ENCODE measurements at regions not wholly inside any gene's neighbourhood (a gene's known extent, or its start where the extent isn't known, plus 50 kb on each side); places are given as distances from the start of the nearest gene placed in this dataset.

DNA sequence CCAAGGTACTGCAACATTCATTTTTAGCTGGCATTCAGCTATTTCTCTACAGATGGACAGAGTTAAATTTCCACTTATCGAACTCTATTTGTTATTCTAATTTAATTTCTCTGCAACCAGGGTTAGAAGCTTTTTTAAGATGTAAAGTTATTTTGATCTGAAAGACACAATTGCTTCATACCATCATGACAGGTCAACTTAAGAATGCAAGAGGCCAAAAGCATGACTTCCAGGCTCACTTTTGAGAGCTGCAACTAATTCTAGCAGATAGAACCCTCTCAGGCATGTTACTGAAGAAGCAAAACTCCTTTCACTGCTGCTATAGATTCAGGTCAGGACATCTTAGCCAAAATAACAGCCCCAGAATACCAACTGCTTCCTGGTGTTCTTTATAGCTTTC lies 86.5 kb upstream of the GALNT18 start:
- no peaks in the 10 kb centered on the region for H3K9me1 ChIP-seq (replicated peaks; ENCODE audit: control insufficient read depth, extremely low read depth, insufficient read depth, low read length)
- H3K4me1 ChIP-seq (ENCODE audit: control insufficient read depth, extremely low read depth, insufficient read depth, low read length) = no peaks in the 10 kb centered on the region
- H3K27me3 ChIP-seq (ENCODE audit: control insufficient read depth in 2 of 2, insufficient read depth in 2 of 2, low read length in 2 of 2) = peaks cover 1 to 4% of the 10 kb centered on the region in 2 experiments
- TF ChIP-seq MYC (IDR thresholded peaks at IDR 0.05; ENCODE audit: low read depth, low read length) = no peak
- no peak for TF ChIP-seq JUN (IDR thresholded peaks at IDR 0.05; ENCODE audit: borderline replicate concordance, insufficient read depth, insufficient read length, low read depth)
- no peak for TF ChIP-seq POLR2AphosphoS5 (IDR thresholded peaks at IDR 0.05; ENCODE audit: insufficient read depth, low read depth, low read length)
- no peak for TF ChIP-seq FOS (IDR thresholded peaks at IDR 0.05; ENCODE audit: borderline replicate concordance, insufficient read depth, low read length)
- TF ChIP-seq, protein P1, sequence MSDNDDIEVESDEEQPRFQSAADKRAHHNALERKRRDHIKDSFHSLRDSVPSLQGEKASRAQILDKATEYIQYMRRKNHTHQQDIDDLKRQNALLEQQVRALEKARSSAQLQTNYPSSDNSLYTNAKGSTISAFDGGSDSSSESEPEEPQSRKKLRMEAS (IDR thresholded peaks at IDR 0.05; ENCODE audit: insufficient read depth, insufficient read length) = no peak
- no peak for TF ChIP-seq EZH2 (IDR thresholded peaks at IDR 0.05; ENCODE audit: borderline replicate concordance, low read depth, low read length, severe bottlenecking)
- BruUV-seq (replicated peaks) = no TSS peak
- CTCF ChIA-PET = interaction anchor here (1.2 kb wide), 1 partner anchor 9 kb away, joined by 3 read pairs; no protein-coding TSS in a partner anchor
- H3K9me3 ChIP-seq (replicated peaks; ENCODE audit: control insufficient read depth, insufficient read depth, low read length) = no peaks in the 10 kb centered on the region
- POLR2A ChIA-PET = no interaction called here
- no peak overlapping the region for H3K4me3 ChIP-seq (replicated peaks in 1 of 3; ENCODE audit: insufficient read depth in 1 of 3, low read depth in 1 of 3, low read length in 3 of 3)
- FAIRE-seq (no peak), DNase-seq (ENCODE audit: low read depth, low spot score) (no peak)
- no peaks in the 10 kb centered on the region for H4K20me1 ChIP-seq (replicated peaks; ENCODE audit: control insufficient read depth, extremely low read depth, insufficient read depth, low read length)
- no peak overlapping the region for H3K27ac ChIP-seq (ENCODE audit: insufficient read depth, low read depth, low read length)
- no peak overlapping the region for H3K4me2 ChIP-seq (ENCODE audit: insufficient read depth, low read length)
- H3K79me2 ChIP-seq (ENCODE audit: control insufficient read depth, insufficient read depth, low read length) = no peaks in the 10 kb centered on the region
- H3K36me3 ChIP-seq (ENCODE audit: control insufficient read depth in 2 of 2, extremely low read depth in 1 of 2, insufficient read depth in 2 of 2, low read length in 2 of 2) = no peaks in the 10 kb centered on the region
- no peak overlapping the region for H2AFZ ChIP-seq (ENCODE audit: low read depth, low read length)
- H3K9ac ChIP-seq (replicated peaks; ENCODE audit: extremely low read depth, insufficient read depth, low read length) = no peak overlapping the region
- intact Hi-C loops (cut with micrococcal nuclease) (no loop called here), dilution Hi-C loops (cut with MboI; ENCODE audit: extremely low pct_ligation_motif_present, low sequenced_read_pairs) (no loop called here)

DNA sequence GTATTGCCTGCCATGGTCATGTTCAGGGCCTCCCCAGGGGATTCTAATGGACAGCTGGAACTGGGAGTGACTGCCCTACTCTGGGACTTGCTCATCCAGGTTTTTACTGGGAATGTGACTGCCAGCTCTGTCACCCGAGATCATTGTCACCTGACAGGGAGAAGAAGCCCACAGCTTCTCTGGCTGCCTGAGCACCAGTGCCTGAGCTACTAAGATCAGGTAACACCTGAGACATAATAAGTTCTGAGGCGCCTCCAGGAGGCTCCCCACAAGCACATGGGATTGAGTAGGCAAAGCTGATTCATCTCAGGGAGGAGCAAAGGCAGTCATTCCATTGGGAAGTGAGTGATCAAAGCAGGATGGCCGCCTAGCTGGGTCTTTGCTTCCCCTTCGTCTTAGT lies 84.2 kb upstream of the GALNT18 start:
- DNase-seq (ENCODE audit: low read depth, low spot score) (no peak), FAIRE-seq (no peak)
- H3K4me1 ChIP-seq (ENCODE audit: control insufficient read depth, extremely low read depth, insufficient read depth, low read length) = no peaks in the 10 kb centered on the region
- TF ChIP-seq POLR2A (IDR thresholded peaks at IDR 0.05; ENCODE audit: low read depth, low read length) (no peak), JUN (IDR thresholded peaks at IDR 0.05; ENCODE audit: borderline replicate concordance, insufficient read depth, insufficient read length, low read depth) (no peak), FOS (IDR thresholded peaks at IDR 0.05; ENCODE audit: borderline replicate concordance, insufficient read depth, low read length) (no peak), POLR2AphosphoS5 (IDR thresholded peaks at IDR 0.05; ENCODE audit: insufficient read depth, low read depth, low read length) (no peak), MYC (IDR thresholded peaks at IDR 0.05; ENCODE audit: low read depth, low read length) (no peak), EZH2 (IDR thresholded peaks at IDR 0.05; ENCODE audit: borderline replicate concordance, low read depth, low read length, severe bottlenecking) (no peak), GATA2 (IDR thresholded peaks at IDR 0.05; ENCODE audit: insufficient read depth, insufficient read length, low read depth, low read length) (no peak)
- TF ChIP-seq, protein P2, sequence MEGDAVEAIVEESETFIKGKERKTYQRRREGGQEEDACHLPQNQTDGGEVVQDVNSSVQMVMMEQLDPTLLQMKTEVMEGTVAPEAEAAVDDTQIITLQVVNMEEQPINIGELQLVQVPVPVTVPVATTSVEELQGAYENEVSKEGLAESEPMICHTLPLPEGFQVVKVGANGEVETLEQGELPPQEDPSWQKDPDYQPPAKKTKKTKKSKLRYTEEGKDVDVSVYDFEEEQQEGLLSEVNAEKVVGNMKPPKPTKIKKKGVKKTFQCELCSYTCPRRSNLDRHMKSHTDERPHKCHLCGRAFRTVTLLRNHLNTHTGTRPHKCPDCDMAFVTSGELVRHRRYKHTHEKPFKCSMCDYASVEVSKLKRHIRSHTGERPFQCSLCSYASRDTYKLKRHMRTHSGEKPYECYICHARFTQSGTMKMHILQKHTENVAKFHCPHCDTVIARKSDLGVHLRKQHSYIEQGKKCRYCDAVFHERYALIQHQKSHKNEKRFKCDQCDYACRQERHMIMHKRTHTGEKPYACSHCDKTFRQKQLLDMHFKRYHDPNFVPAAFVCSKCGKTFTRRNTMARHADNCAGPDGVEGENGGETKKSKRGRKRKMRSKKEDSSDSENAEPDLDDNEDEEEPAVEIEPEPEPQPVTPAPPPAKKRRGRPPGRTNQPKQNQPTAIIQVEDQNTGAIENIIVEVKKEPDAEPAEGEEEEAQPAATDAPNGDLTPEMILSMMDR (IDR thresholded peaks at IDR 0.05; ENCODE audit: extremely low read depth in 1 of 2, insufficient read depth in 1 of 2, low read depth in 1 of 2, low read length in 2 of 2) = no peak
- TF ChIP-seq, protein P1 (IDR thresholded peaks at IDR 0.05; ENCODE audit: insufficient read depth, insufficient read length) = no peak
- no peak overlapping the region for H3K27ac ChIP-seq (ENCODE audit: insufficient read depth, low read depth, low read length)
- peaks cover 1 to 4% of the 10 kb centered on the region in 2 experiments for H3K27me3 ChIP-seq (ENCODE audit: control insufficient read depth in 2 of 2, insufficient read depth in 2 of 2, low read length in 2 of 2)
- no peak overlapping the region for H3K4me2 ChIP-seq (ENCODE audit: insufficient read depth, low read length)
- ChIA-PET CTCF (no interaction called here), POLR2A (no interaction called here)
- H3K4me3 ChIP-seq (replicated peaks in 1 of 3; ENCODE audit: insufficient read depth in 1 of 3, low read depth in 1 of 3, low read length in 3 of 3) = no peak overlapping the region
- intact Hi-C loops (cut with micrococcal nuclease) (no loop called here), dilution Hi-C loops (cut with MboI; ENCODE audit: extremely low pct_ligation_motif_present, low sequenced_read_pairs) (no loop called here)
- no peaks in the 10 kb centered on the region for H3K79me2 ChIP-seq (ENCODE audit: control insufficient read depth, insufficient read depth, low read length)
- BruUV-seq (replicated peaks) = no TSS peak
- H3K9me3 ChIP-seq (replicated peaks; ENCODE audit: control insufficient read depth, insufficient read depth, low read length) = no peaks in the 10 kb centered on the region
- H2AFZ ChIP-seq (ENCODE audit: low read depth, low read length) = no peak overlapping the region
- H3K36me3 ChIP-seq (ENCODE audit: control insufficient read depth in 2 of 2, extremely low read depth in 1 of 2, insufficient read depth in 2 of 2, low read length in 2 of 2) = no peaks in the 10 kb centered on the region
- H4K20me1 ChIP-seq (replicated peaks; ENCODE audit: control insufficient read depth, extremely low read depth, insufficient read depth, low read length) = no peaks in the 10 kb centered on the region
- no peaks in the 10 kb centered on the region for H3K9me1 ChIP-seq (replicated peaks; ENCODE audit: control insufficient read depth, extremely low read depth, insufficient read depth, low read length)
- H3K9ac ChIP-seq (replicated peaks; ENCODE audit: extremely low read depth, insufficient read depth, low read length) = no peak overlapping the region

Measured in endothelial cell of umbilical vein (primary cell).